Glomerular endothelial cell (primary cell): ENCODE measurements at regions not wholly inside any gene's neighbourhood (a gene's known extent, or its start where the extent isn't known, plus 50 kb on each side); places are given as distances from the start of the nearest gene placed in this dataset.

ENCODE experiments used
- DNase-seq: peaks from one replicate; pipeline ENCODE4 v3.0.0-alpha.2; 2011; ENCODE audit warnings: low read depth, low spot score; ENCODE audit errors: extremely low read depth

GRCh38 chr2:5913711-5914395 is 221.7 kb downstream of the SOX11 start:
- no peak for DNase-seq

- no peak for DNase-seq
Observed at GRCh38 chr2:5914811-5915611, 222.8 kb downstream of the SOX11 start.

- no peak for DNase-seq
Observed at GRCh38 chr2:5915881-5916310, 223.7 kb downstream of the SOX11 start.

GRCh38 chr2:5921081-5921642 is 229.0 kb downstream of the SOX11 start:
- no peak for DNase-seq

- no peak for DNase-seq
Observed at GRCh38 chr2:5923957-5924945, 232.1 kb downstream of the SOX11 start.

- no peak for DNase-seq
Observed at GRCh38 chr2:5925604-5926003, 233.4 kb downstream of the SOX11 start.

GRCh38 chr2:5926871-5927512 is 234.8 kb downstream of the SOX11 start:
- no peak for DNase-seq

- no peak for DNase-seq
Observed at GRCh38 chr2:5932556-5933469, 240.6 kb downstream of the SOX11 start.

GRCh38 chr2:5933669-5934068 is 241.5 kb downstream of the SOX11 start:
- no peak for DNase-seq

GRCh38 chr2:5937321-5937720 is 245.1 kb downstream of the SOX11 start:
- no peak for DNase-seq

GRCh38 chr2:5937851-5938565 is 245.8 kb downstream of the SOX11 start:
- no peak for DNase-seq

GRCh38 chr2:5938566-5938896 is 246.3 kb downstream of the SOX11 start:
- DNase-seq = no peak

GRCh38 chr2:5939553-5939952 is 247.4 kb downstream of the SOX11 start:
- no peak for DNase-seq

GRCh38 chr2:5940596-5941535 is 248.7 kb downstream of the SOX11 start:
- DNase-seq = no peak

GRCh38 chr2:5942204-5942603 is 250.0 kb downstream of the SOX11 start:
- no peak for DNase-seq

GRCh38 chr2:5945742-5946141 is 253.6 kb downstream of the SOX11 start:
- DNase-seq = no peak

- DNase-seq = no peak
Observed at GRCh38 chr2:5946225-5947115, 254.3 kb downstream of the SOX11 start.
